Neural progenitor cell (in vitro differentiated cells): ENCODE measurements at regions not wholly inside any gene's neighbourhood (a gene's known extent, or its start where the extent isn't known, plus 50 kb on each side); places are given as distances from the start of the nearest gene placed in this dataset.

Experiments
- CTCF ChIP-seq: fragments of 200-600 bp; sonication (generic); IDR thresholded peaks from 2 replicates; pipeline ENCODE4 v1.5.1; 2017; ENCODE audit warnings: antibody characterized with exemption, mild to moderate bottlenecking
- EZH2 ChIP-seq: fragments of 200-600 bp; sonication (generic); IDR thresholded peaks from 2 replicates; pipeline ENCODE4 v1.6.1; 2017; ENCODE audit warnings: antibody characterized with exemption, mild to moderate bottlenecking, moderate library complexity
- EZH2phosphoT487 ChIP-seq: fragments of 200-600 bp; sonication (generic); IDR thresholded peaks from 2 replicates; pipeline ENCODE4 v1.6.1; 2017; ENCODE audit warnings: antibody characterized with exemption

GRCh38 chr1:72891976-72892375, 609.6 kb upstream of the NEGR1 start:
- TF ChIP-seq EZH2 (no peak), CTCF (no peak), EZH2phosphoT487 (no peak)
